ENCODE measurements at regions not wholly inside any gene's neighbourhood (a gene's known extent, or its start where the extent isn't known, plus 50 kb on each side); places are given as distances from the start of the nearest gene placed in this dataset.

GRCh38 chr6:44730771-44731391 lies 343.4 kb downstream of the CDC5L start:
- DNase-seq (ENCODE audit: low read depth, low spot score) (no peak), ATAC-seq (peak; percentile 90)
- CTCF ChIA-PET, result interaction anchor here (0.6 kb wide), 1 partner anchor 752 kb away, joined by 3 read pairs; no protein-coding TSS in a partner anchor
- Histone ChIP-seq H3K27ac (ENCODE audit: low read length) (peak overlapping the region; percentile 81), H3K9me3 (ENCODE audit: control insufficient read depth, insufficient read depth, low read depth, low read length) (no peaks in the 10 kb centered on the region), H3K36me3 (ENCODE audit: control insufficient read depth, insufficient read depth, low read length) (no peaks in the 10 kb centered on the region), H3K4me1 (ENCODE audit: control insufficient read depth, insufficient read depth, low read length) (peaks cover 32% of the 10 kb centered on the region), H3K27me3 (ENCODE audit: control insufficient read depth, insufficient read depth, low read length) (no peaks in the 10 kb centered on the region), H3K4me3 (ENCODE audit: low read depth in 2 of 2, low read length in 2 of 2) (peak overlapping the region in 1 of 2 experiments; percentile 4; a peak in 1 of 4 replicates)
- POLR2A ChIA-PET, result no interaction called here
- intact Hi-C loops (cut with micrococcal nuclease; ENCODE audit: unreplicated experiment), result no loop called here
- in situ Hi-C loops (cut with HindIII; ENCODE audit: low pct_unique_long_range_greater_than_20kb, low sequenced_read_pairs), result no loop called here
- TF ChIP-seq TCF7L2 (IDR thresholded peaks at IDR 0.05; ENCODE audit: low read depth, low read length), result peak; percentile 81
- TF ChIP-seq REST (IDR thresholded peaks at IDR 0.05; ENCODE audit: insufficient read depth in 1 of 2, low read depth in 2 of 2, low read length in 1 of 2), result no peak
- peak; percentile 61; the same call in 1 of the 2 replicates for TF ChIP-seq POLR2AphosphoS5 (IDR thresholded peaks at IDR 0.05; ENCODE audit: low read depth, low read length)
- no peak for TF ChIP-seq SIN3A (IDR thresholded peaks at IDR 0.05; ENCODE audit: borderline replicate concordance, insufficient read depth, low read depth, low read length)
- no TSS peak for BruUV-seq (replicated peaks)

- BruUV-seq (replicated peaks), result no TSS peak
- CTCF ChIA-PET, result no interaction called here
These were observed 344.1 kb downstream of the CDC5L start for GRCh38 chr6:44731485-44732095.

More at GRCh38 chr6:44731485-44732095, 344.1 kb downstream of the CDC5L start:
- ATAC-seq (no peak), DNase-seq (ENCODE audit: low read depth, low spot score) (no peak)
- Histone ChIP-seq H3K27ac (ENCODE audit: low read length) (peak overlapping the region; percentile 81), H3K9me3 (ENCODE audit: control insufficient read depth, insufficient read depth, low read depth, low read length) (no peaks in the 10 kb centered on the region), H3K27me3 (ENCODE audit: control insufficient read depth, insufficient read depth, low read length) (no peaks in the 10 kb centered on the region), H3K36me3 (ENCODE audit: control insufficient read depth, insufficient read depth, low read length) (no peaks in the 10 kb centered on the region), H3K4me1 (ENCODE audit: control insufficient read depth, insufficient read depth, low read length) (peaks cover 32% of the 10 kb centered on the region), H3K4me3 (ENCODE audit: low read depth in 2 of 2, low read length in 2 of 2) (0 out of 4 replicates have a peak overlapping the region, but pooled peaks of 1 of the 2 experiments have one; percentile 4)
- TF ChIP-seq TCF7L2 (IDR thresholded peaks at IDR 0.05; ENCODE audit: low read depth, low read length) (no peak), REST (IDR thresholded peaks at IDR 0.05; ENCODE audit: insufficient read depth in 1 of 2, low read depth in 2 of 2, low read length in 1 of 2) (no peak), SIN3A (IDR thresholded peaks at IDR 0.05; ENCODE audit: borderline replicate concordance, insufficient read depth, low read depth, low read length) (no peak), CTCF (IDR thresholded peaks at IDR 0.05) (no peak), POLR2AphosphoS5 (IDR thresholded peaks at IDR 0.05; ENCODE audit: low read depth, low read length) (no peak)
- in situ Hi-C loops (cut with HindIII; ENCODE audit: low pct_unique_long_range_greater_than_20kb, low sequenced_read_pairs) (no loop called here), intact Hi-C loops (cut with micrococcal nuclease; ENCODE audit: unreplicated experiment) (no loop called here)
- POLR2A ChIA-PET, result no interaction called here
